ENCODE measurements at regions not wholly inside any gene's neighbourhood (a gene's known extent, or its start where the extent isn't known, plus 50 kb on each side); places are given as distances from the start of the nearest gene placed in this dataset.

- no peak for TF ChIP-seq YY1 (IDR thresholded peaks at IDR 0.05; ENCODE audit: low read depth)
- no peak for TF ChIP-seq NFIC (IDR thresholded peaks at IDR 0.05)
- TF ChIP-seq REST (IDR thresholded peaks at IDR 0.05; ENCODE audit: low read depth) = no peak
- no peak for TF ChIP-seq FOXM1 (IDR thresholded peaks at IDR 0.05; ENCODE audit: borderline replicate concordance, low read depth)
- TF ChIP-seq USF1 (IDR thresholded peaks at IDR 0.05) = no peak
- TF ChIP-seq EGR1 (IDR thresholded peaks at IDR 0.05) = no peak
Measured at GRCh38 chr2:182509216-182509615, 82.4 kb upstream of the PDE1A start.

All from Ishikawa (cell line).